BE2C (cell line): ENCODE measurements at regions not wholly inside any gene's neighbourhood (a gene's known extent, or its start where the extent isn't known, plus 50 kb on each side); places are given as distances from the start of the nearest gene placed in this dataset.
A peak's percentile ranks its signal among the peaks of the same experiment; 100 is the strongest.

Source experiments
- DNase-seq: peaks from one replicate; pipeline ENCODE4 v3.0.0-alpha.2; 2020
- H3K27me3 ChIP-seq: fragments of 250-450 bp; sonication (Bioruptor Pico); 2 replicates; pipeline ENCODE4 v1.5.1; 2020; ENCODE audit warnings: mild to moderate bottlenecking
- H3K36me3 ChIP-seq: fragments of 250-450 bp; sonication (Bioruptor Pico); 2 replicates; pipeline ENCODE4 v1.5.1; 2020; ENCODE audit warnings: mild to moderate bottlenecking
- H3K4me1 ChIP-seq: fragments of 250-450 bp; sonication (Bioruptor Pico); 2 replicates; pipeline ENCODE4 v1.5.1; 2020
- H3K4me3 ChIP-seq: 2 replicates; pipeline ENCODE4 v1.5.1; 2011; ENCODE audit warnings: low read depth, low read length
- H3K9me3 ChIP-seq: fragments of 250-450 bp; sonication (Bioruptor Pico); 2 replicates; pipeline ENCODE4 v1.5.1; 2020
- TF ChIP-seq, protein P1 (sequence below): IDR thresholded peaks from 2 replicates; pipeline ENCODE4 v1.5.1; 2012; ENCODE audit warnings: mild to moderate bottlenecking, low read depth, low read length

DNA sequence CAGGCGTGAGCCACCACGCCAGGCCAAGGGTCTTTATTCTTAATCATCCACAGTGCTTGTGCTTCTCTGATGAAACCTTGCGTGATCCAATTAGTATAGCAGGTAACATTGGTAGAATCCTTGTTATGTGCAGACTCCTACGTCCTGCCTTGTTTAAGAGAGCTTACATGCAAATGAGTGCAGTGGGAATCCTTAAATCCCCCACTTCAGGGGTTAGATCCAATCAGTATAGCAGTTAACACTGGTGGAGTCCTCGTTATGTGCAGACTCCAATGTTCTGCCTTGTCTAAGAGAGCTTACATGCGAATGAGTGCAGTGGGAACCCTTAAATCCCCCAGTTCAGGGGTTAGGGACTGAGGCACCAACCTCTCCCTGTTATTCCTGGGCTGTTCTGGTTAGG, 193.4 kb downstream of the SEMA6A start:
- H3K4me1 ChIP-seq = peaks cover 7% of the 10 kb centered on the region
- no peak overlapping the region for H3K4me3 ChIP-seq
- H3K27me3 ChIP-seq = no peaks in the 10 kb centered on the region
- no peaks in the 10 kb centered on the region for H3K36me3 ChIP-seq
- no peaks in the 10 kb centered on the region for H3K9me3 ChIP-seq
- TF ChIP-seq, protein P1, sequence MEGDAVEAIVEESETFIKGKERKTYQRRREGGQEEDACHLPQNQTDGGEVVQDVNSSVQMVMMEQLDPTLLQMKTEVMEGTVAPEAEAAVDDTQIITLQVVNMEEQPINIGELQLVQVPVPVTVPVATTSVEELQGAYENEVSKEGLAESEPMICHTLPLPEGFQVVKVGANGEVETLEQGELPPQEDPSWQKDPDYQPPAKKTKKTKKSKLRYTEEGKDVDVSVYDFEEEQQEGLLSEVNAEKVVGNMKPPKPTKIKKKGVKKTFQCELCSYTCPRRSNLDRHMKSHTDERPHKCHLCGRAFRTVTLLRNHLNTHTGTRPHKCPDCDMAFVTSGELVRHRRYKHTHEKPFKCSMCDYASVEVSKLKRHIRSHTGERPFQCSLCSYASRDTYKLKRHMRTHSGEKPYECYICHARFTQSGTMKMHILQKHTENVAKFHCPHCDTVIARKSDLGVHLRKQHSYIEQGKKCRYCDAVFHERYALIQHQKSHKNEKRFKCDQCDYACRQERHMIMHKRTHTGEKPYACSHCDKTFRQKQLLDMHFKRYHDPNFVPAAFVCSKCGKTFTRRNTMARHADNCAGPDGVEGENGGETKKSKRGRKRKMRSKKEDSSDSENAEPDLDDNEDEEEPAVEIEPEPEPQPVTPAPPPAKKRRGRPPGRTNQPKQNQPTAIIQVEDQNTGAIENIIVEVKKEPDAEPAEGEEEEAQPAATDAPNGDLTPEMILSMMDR = no peak
- no peak for DNase-seq

DNA sequence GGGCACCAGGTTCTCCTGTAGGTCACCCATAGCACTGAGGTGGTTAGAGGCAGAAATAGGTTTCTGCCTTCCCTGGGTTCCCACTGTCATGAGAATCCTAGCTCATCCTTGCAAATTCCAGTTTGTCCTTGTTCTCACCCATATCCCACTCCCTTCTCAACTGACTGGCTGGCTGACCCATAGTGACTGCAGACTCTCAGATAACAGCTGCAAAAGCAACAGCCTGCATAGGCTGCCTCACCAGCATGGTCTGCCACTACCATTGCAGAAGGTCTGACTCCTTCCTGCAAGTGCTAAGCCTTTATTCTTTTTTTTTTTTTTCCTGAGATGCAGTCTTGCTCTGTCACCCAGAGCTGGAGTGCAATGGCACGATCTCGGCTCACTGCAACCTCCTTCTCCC, 194.0 kb downstream of the SEMA6A start:
- no peak for DNase-seq
- H3K27me3 ChIP-seq = no peaks in the 10 kb centered on the region
- H3K36me3 ChIP-seq = no peaks in the 10 kb centered on the region
- TF ChIP-seq, protein P1 = no peak
- H3K9me3 ChIP-seq = no peaks in the 10 kb centered on the region
- H3K4me3 ChIP-seq = no peak overlapping the region
- peaks cover 7% of the 10 kb centered on the region for H3K4me1 ChIP-seq

DNA sequence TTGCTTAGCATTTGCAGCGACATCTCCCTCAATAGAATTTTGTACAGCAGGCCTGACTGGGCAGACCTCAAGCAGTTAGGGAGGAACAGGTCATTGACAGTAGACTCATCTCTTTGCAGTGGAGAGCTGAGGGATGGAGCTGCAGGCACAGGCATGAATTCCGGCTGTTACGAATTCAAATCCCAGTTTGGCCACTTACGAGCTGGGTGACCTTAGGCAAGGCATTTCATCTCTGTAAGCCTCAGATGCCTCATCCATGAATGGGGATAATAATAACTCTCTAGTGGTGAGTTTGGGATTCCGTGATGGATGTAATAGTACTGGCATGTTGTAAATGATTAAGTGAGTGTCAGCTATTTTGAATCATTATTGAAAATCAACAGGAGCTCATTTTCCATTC, 195.3 kb downstream of the SEMA6A start:
- no peaks in the 10 kb centered on the region for H3K9me3 ChIP-seq
- no peaks in the 10 kb centered on the region for H3K36me3 ChIP-seq
- TF ChIP-seq, protein P1 = no peak
- H3K4me1 ChIP-seq = peaks cover 7% of the 10 kb centered on the region
- no peak for DNase-seq
- H3K4me3 ChIP-seq = no peak overlapping the region
- H3K27me3 ChIP-seq = no peaks in the 10 kb centered on the region

DNA sequence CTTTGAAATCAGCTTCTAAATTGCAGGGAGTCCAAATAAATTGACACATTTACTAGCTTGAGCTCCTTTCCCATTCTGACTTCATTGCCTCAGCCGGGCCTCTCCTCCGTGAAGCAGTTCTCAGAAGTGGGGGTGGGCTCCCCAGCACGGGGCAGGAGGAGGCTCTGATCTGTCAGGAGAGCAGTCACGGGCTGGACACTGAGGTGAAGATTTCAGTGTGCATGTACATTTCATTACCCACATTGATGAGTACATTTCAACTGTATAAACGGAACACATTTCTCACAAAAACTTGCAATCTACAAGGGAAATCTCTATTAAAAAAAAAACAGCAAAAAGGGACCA, 195.9 kb downstream of the SEMA6A start:
- DNase-seq = no peak
- Histone ChIP-seq H3K4me3 (no peak overlapping the region), H3K27me3 (no peaks in the 10 kb centered on the region), H3K4me1 (peaks cover 7% of the 10 kb centered on the region), H3K9me3 (no peaks in the 10 kb centered on the region), H3K36me3 (no peaks in the 10 kb centered on the region)
- TF ChIP-seq, protein P1 = no peak

DNA sequence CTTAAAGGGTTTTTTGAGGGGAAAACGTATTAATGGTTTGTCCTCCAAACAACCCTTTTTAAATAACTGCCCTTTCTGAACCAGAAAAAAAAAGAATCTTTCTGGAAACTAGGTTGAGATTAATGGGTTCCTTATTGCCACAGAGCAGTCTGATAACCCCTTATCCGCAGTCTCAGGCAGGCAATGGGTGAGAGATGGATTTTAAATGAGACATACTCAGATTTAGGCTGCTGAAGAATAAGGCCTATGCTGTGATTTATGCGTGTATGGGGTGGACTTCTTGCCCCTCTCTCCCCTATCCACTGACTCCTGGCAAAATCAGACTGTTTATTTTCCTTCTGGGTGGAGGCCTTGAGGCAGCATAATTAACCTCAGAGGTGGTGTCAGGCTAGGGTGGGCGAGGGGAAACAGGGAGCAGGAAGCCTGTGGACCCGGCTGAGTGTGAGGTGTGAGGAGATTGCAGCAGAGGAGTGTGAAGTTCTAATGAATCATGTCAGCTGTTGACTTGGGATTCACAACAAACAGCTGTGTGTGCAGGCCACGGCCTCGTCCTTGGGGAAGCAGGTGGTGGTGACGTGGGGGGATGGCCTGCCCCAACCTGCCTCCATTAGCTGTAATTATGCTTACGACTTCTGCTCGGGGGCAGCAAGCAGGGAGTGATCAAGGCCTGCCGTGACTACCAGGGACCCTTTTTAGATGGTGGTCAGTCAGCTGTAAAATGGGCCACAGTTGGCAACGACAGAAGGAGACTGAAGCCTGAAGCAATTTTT, 196.4 kb downstream of the SEMA6A start:
- Histone ChIP-seq H3K27me3 (no peaks in the 10 kb centered on the region), H3K4me1 (peaks cover 7% of the 10 kb centered on the region), H3K4me3 (no peak overlapping the region), H3K36me3 (no peaks in the 10 kb centered on the region), H3K9me3 (no peaks in the 10 kb centered on the region)
- DNase-seq = peak; percentile 58
- TF ChIP-seq, protein P1 = no peak

DNA sequence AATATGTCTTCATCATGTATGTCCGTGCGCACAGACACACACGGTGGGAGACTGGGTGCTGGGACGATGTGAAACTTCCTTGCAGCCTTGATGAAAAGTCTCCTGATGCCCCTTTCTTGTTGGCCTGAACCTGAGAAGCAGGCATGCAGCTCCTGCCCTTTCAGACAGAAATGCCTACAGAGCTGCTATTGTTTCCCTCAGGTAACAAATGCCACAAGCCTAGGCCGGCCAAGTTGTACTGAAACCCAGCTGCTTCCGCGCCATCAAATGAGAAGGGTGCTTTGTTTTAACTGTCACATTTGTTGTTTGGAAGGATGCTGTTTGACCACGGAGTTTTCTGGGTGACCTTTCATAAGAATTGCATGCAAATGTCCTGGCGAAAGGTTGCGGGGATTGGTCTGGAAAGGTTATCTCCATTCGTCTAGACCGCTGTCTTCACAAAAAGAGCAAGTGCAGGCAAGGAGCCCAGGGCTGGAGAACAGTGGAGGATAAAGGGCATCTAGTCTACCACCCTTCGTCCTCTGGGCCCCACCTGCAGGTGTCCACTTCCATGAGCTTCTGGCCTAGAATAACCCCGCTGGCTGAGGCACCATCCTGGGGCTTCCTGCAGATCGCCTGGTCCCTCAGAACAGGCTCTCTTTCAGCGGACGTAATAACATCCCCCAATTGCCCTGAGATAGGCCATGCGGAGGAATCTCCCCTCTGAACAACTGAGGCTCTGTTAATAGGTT, 197.2 kb downstream of the SEMA6A start:
- H3K27me3 ChIP-seq = no peaks in the 10 kb centered on the region
- H3K36me3 ChIP-seq = no peaks in the 10 kb centered on the region
- TF ChIP-seq, protein P1 = no peak
- DNase-seq = no peak
- H3K9me3 ChIP-seq = no peaks in the 10 kb centered on the region
- no peak overlapping the region for H3K4me3 ChIP-seq
- peaks cover 7% of the 10 kb centered on the region for H3K4me1 ChIP-seq
